OCI-LY1 (cell line): ENCODE measurements at regions not wholly inside any gene's neighbourhood (a gene's known extent, or its start where the extent isn't known, plus 50 kb on each side); places are given as distances from the start of the nearest gene placed in this dataset.

ENCODE experiments used
- CTCF ChIP-seq: fragments of 200-600 bp; sonication (generic), shearing (Covaris generic); IDR thresholded peaks from 2 replicates; pipeline ENCODE4 v1.5.1; 2017; ENCODE audit warnings: mild to moderate bottlenecking, antibody characterized with exemption, low read length, moderate library complexity, mixed read lengths
- EZH2 ChIP-seq: fragments of 200-600 bp; sonication (generic), shearing (Covaris generic); IDR thresholded peaks from 2 replicates; pipeline ENCODE4 v1.8.0; 2017; ENCODE audit warnings: borderline replicate concordance, mixed run types, mild to moderate bottlenecking, antibody characterized with exemption, low read length, moderate library complexity, mixed read lengths

- TF ChIP-seq CTCF (no peak), EZH2 (no peak)
Measured at GRCh38 chr14:104307246-104307626, 168.8 kb downstream of the KIF26A start.
